ENCODE measurements at regions not wholly inside any gene's neighbourhood (a gene's known extent, or its start where the extent isn't known, plus 50 kb on each side); places are given as distances from the start of the nearest gene placed in this dataset.

- no peak for DNase-seq (ENCODE audit: low read depth, low spot score)
- in situ Hi-C loops (cut with HindIII; ENCODE audit: low pct_unique_long_range_greater_than_20kb, low sequenced_read_pairs) = no loop called here
Observed at GRCh38 chr4:79540143-79540542, 132.1 kb upstream of the GK2 start.

- no peak for DNase-seq (ENCODE audit: low read depth, low spot score)
- in situ Hi-C loops (cut with HindIII; ENCODE audit: low pct_unique_long_range_greater_than_20kb, low sequenced_read_pairs) = no loop called here
Observed at GRCh38 chr4:79535516-79535915, 127.5 kb upstream of the GK2 start.

GRCh38 chr4:79528241-79528706, 120.2 kb upstream of the GK2 start:
- DNase-seq (ENCODE audit: low read depth, low spot score) = no peak
- in situ Hi-C loops (cut with HindIII; ENCODE audit: low pct_unique_long_range_greater_than_20kb, low sequenced_read_pairs) = no loop called here

- in situ Hi-C loops (cut with HindIII; ENCODE audit: low pct_unique_long_range_greater_than_20kb, low sequenced_read_pairs) = no loop called here
- peak; percentile 3 for DNase-seq (ENCODE audit: low read depth, low spot score)
Observed at GRCh38 chr4:79526641-79527565, 118.9 kb upstream of the GK2 start.

GRCh38 chr4:79516114-79516513, 108.1 kb upstream of the GK2 start:
- no peak for DNase-seq (ENCODE audit: low read depth, low spot score)
- in situ Hi-C loops (cut with HindIII; ENCODE audit: low pct_unique_long_range_greater_than_20kb, low sequenced_read_pairs) = no loop called here

- in situ Hi-C loops (cut with HindIII; ENCODE audit: low pct_unique_long_range_greater_than_20kb, low sequenced_read_pairs) = no loop called here
- no peak for DNase-seq (ENCODE audit: low read depth, low spot score)
Observed at GRCh38 chr4:79514621-79515329, 106.7 kb upstream of the GK2 start.

GRCh38 chr4:79513576-79513975, 105.5 kb upstream of the GK2 start:
- DNase-seq (ENCODE audit: low read depth, low spot score) = no peak
- in situ Hi-C loops (cut with HindIII; ENCODE audit: low pct_unique_long_range_greater_than_20kb, low sequenced_read_pairs) = no loop called here

GRCh38 chr4:79512363-79512762, 104.3 kb upstream of the GK2 start:
- in situ Hi-C loops (cut with HindIII; ENCODE audit: low pct_unique_long_range_greater_than_20kb, low sequenced_read_pairs) = no loop called here
- no peak for DNase-seq (ENCODE audit: low read depth, low spot score)

GRCh38 chr4:79502081-79502480, 94.1 kb upstream of the GK2 start:
- no peak for DNase-seq (ENCODE audit: low read depth, low spot score)
- in situ Hi-C loops (cut with HindIII; ENCODE audit: low pct_unique_long_range_greater_than_20kb, low sequenced_read_pairs) = no loop called here

DNA sequence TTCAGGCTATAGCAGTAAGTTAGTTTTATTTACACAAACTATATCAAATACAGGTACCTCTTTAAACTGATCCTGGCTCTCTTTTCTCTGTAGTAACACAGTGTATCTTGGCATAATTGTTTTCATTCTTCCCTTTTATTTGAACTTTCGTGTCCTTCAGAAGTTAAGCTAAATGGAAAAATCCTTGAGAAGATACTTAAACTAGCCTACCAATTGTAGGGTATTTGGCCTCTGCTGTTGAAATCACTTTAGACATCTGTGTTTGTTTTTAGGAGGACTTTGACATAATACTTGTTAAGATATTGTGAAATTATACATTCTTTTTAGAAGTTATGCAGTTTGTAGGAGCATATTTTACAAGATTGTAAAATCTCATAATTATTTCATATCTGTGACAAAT, 90.3 kb upstream of the GK2 start:
- DNase-seq (ENCODE audit: low read depth, low spot score) = no peak
- in situ Hi-C loops (cut with HindIII; ENCODE audit: low pct_unique_long_range_greater_than_20kb, low sequenced_read_pairs) = no loop called here

GRCh38 chr4:79497001-79497400, 89.0 kb upstream of the GK2 start:
- no peak for DNase-seq (ENCODE audit: low read depth, low spot score)
- in situ Hi-C loops (cut with HindIII; ENCODE audit: low pct_unique_long_range_greater_than_20kb, low sequenced_read_pairs) = no loop called here

DNA sequence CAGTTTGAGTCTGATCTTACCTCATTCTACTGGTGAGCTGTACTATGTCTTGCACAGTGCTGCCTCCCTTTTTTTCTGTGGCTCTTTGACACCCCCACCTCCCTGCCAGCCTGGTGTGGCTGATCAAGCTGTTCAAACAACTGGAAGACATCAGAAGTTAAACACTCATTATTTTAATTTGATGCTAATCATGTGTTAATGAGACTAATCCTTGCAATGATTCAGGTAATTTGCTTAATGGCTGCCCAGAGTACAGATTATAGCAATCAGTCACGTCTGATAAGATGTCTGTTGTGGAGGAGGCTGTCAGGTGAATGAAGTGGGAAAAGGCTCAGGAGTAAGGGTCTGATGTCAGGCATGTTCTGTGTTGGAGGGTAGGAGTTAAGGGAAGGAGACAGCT, 87.4 kb upstream of the GK2 start:
- no peak for DNase-seq (ENCODE audit: low read depth, low spot score)
- in situ Hi-C loops (cut with HindIII; ENCODE audit: low pct_unique_long_range_greater_than_20kb, low sequenced_read_pairs) = no loop called here

DNA sequence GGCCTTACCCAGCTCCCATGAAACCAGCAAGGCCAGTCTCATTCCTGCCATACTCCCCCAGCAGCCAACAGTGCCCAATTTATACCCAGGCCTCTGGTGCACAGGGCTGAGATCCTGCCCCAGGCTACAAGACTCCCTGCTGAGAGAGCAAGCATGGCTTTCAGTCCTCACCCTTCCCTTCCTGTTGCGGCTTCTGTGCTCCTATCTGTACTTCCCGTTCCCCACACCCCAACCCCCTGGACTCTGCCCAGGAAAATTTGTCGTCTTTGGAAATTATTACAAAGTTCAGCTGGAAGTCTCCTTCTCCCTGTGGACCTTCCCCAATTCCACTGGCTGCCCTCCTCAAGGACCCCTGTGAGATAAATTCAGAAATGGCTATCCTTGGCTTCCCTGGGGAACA, 84.1 kb upstream of the GK2 start:
- in situ Hi-C loops (cut with HindIII; ENCODE audit: low pct_unique_long_range_greater_than_20kb, low sequenced_read_pairs) = no loop called here
- DNase-seq (ENCODE audit: low read depth, low spot score) = no peak

DNA sequence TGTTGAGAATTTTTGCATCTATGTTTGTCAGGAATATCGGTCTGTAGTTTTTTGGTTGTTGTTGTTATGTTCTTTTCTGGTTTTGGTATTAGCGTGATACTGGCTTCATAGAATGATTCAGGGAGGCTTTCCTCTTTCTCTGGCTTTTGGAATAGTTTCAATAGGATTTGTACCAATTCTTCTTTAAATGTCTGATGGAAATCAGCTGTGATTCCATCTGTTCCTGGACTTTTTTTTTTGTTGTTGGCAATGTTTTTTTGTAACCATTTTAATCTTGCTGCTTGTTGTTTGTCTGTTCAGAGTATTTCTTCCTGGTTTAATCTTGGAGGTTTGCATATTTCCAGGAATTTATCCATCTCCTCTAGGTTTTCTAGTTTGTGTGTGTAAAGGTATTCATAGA, 81.5 kb upstream of the GK2 start:
- DNase-seq (ENCODE audit: low read depth, low spot score) = no peak
- in situ Hi-C loops (cut with HindIII; ENCODE audit: low pct_unique_long_range_greater_than_20kb, low sequenced_read_pairs) = no loop called here

- DNase-seq (ENCODE audit: low read depth, low spot score) = no peak
- in situ Hi-C loops (cut with HindIII; ENCODE audit: low pct_unique_long_range_greater_than_20kb, low sequenced_read_pairs) = no loop called here
Observed at GRCh38 chr4:79476196-79476595, 68.2 kb upstream of the GK2 start.

GRCh38 chr4:79473439-79473724, 65.4 kb upstream of the GK2 start:
- no peak for DNase-seq (ENCODE audit: low read depth, low spot score)
- in situ Hi-C loops (cut with HindIII; ENCODE audit: low pct_unique_long_range_greater_than_20kb, low sequenced_read_pairs) = no loop called here

GRCh38 chr4:79472693-79473438, 64.8 kb upstream of the GK2 start:
- in situ Hi-C loops (cut with HindIII; ENCODE audit: low pct_unique_long_range_greater_than_20kb, low sequenced_read_pairs) = no loop called here
- DNase-seq (ENCODE audit: low read depth, low spot score) = no peak

GRCh38 chr4:79472036-79472435, 64.0 kb upstream of the GK2 start:
- no peak for DNase-seq (ENCODE audit: low read depth, low spot score)
- in situ Hi-C loops (cut with HindIII; ENCODE audit: low pct_unique_long_range_greater_than_20kb, low sequenced_read_pairs) = no loop called here
